Stimulated activated CD4-positive, alpha-beta T cell treated with anti-CD3 and anti-CD28 coated beads, Interleukin-15, amount 100 ng/mL, for 24 hours (primary cell): ENCODE measurements at regions not wholly inside any gene's neighbourhood (a gene's known extent, or its start where the extent isn't known, plus 50 kb on each side); places are given as distances from the start of the nearest gene placed in this dataset.
"Not testable (repeated sequence)": the region's sequence is repeated elsewhere in the genome, so short reads cannot be mapped to it uniquely, and the experiment has no call there.

Source experiments
- DNase-seq: peaks from one replicate; pipeline ENCODE4 v3.0.0-alpha.2; 2020

- DNase-seq = no peak
These were observed 114.1 kb downstream of the RAB38 start for GRCh38 chr11:88061111-88061510.

GRCh38 chr11:88059326-88059725, 115.9 kb downstream of the RAB38 start:
- DNase-seq = no peak

GRCh38 chr11:88051396-88051795, 123.8 kb downstream of the RAB38 start:
- no peak for DNase-seq

GRCh38 chr11:88050247-88050646, 125.0 kb downstream of the RAB38 start:
- DNase-seq = no peak

- not testable (repeated sequence) for DNase-seq
These were observed 130.0 kb downstream of the RAB38 start for GRCh38 chr11:88045288-88045687.

- DNase-seq = not testable (repeated sequence)
These were observed 130.6 kb downstream of the RAB38 start for GRCh38 chr11:88044658-88045057.

GRCh38 chr11:88043149-88043548, 132.1 kb downstream of the RAB38 start:
- no peak for DNase-seq

- no peak for DNase-seq
These were observed 132.6 kb downstream of the RAB38 start for GRCh38 chr11:88042647-88043046.

GRCh38 chr11:88042238-88042637, 133.0 kb downstream of the RAB38 start:
- no peak for DNase-seq

- no peak for DNase-seq
These were observed 133.6 kb downstream of the RAB38 start for GRCh38 chr11:88041679-88042078.

- no peak for DNase-seq
These were observed 135.1 kb downstream of the RAB38 start for GRCh38 chr11:88040148-88040496.

- DNase-seq = no peak
These were observed 135.6 kb downstream of the RAB38 start for GRCh38 chr11:88039476-88040147.

- DNase-seq = no peak
These were observed 137.2 kb downstream of the RAB38 start for GRCh38 chr11:88038063-88038462.

GRCh38 chr11:88036701-88037100, 138.5 kb downstream of the RAB38 start:
- DNase-seq = no peak

- DNase-seq = no peak
These were observed 140.0 kb downstream of the RAB38 start for GRCh38 chr11:88035271-88035670.

- no peak for DNase-seq
These were observed 157.6 kb downstream of the RAB38 start for GRCh38 chr11:88017666-88018065.

GRCh38 chr11:88016392-88017170, 158.7 kb downstream of the RAB38 start:
- DNase-seq = peak; percentile 67

GRCh38 chr11:88015170-88015569, 160.1 kb downstream of the RAB38 start:
- DNase-seq = no peak

GRCh38 chr11:88013508-88014065, 161.7 kb downstream of the RAB38 start:
- DNase-seq = no peak

- no peak for DNase-seq
These were observed 162.8 kb downstream of the RAB38 start for GRCh38 chr11:88012456-88012855.

- no peak for DNase-seq
These were observed 199.2 kb downstream of the RAB38 start for GRCh38 chr11:87976009-87976408.

GRCh38 chr11:87974797-87975196, 200.4 kb downstream of the RAB38 start:
- DNase-seq = no peak

- no peak for DNase-seq
These were observed 203.1 kb downstream of the RAB38 start for GRCh38 chr11:87972133-87972532.

- DNase-seq = no peak
These were observed 203.9 kb downstream of the RAB38 start for GRCh38 chr11:87971354-87971753.
